ENCODE measurements at regions not wholly inside any gene's neighbourhood (a gene's known extent, or its start where the extent isn't known, plus 50 kb on each side); places are given as distances from the start of the nearest gene placed in this dataset.

GRCh38 chr1:115211071-115211745 is 121.9 kb upstream of the TSPAN2 start:
- intact Hi-C loops (cut with DNase I, micrococcal nuclease): no loop called here
- DNase-seq (no peak), ATAC-seq (no peak)

GRCh38 chr1:115210302-115210711 is 121.0 kb upstream of the TSPAN2 start:
- no peak for ATAC-seq
- intact Hi-C loops (cut with DNase I, micrococcal nuclease): no loop called here
- no peak for DNase-seq

- intact Hi-C loops (cut with DNase I, micrococcal nuclease): no loop called here
- ATAC-seq: no peak
- DNase-seq: no peak
Measured at GRCh38 chr1:115204513-115204912, 115.2 kb upstream of the TSPAN2 start.

- ATAC-seq (no peak), DNase-seq (no peak)
- intact Hi-C loops (cut with DNase I, micrococcal nuclease): no loop called here
Measured at GRCh38 chr1:115203287-115203686, 114.0 kb upstream of the TSPAN2 start.

DNA sequence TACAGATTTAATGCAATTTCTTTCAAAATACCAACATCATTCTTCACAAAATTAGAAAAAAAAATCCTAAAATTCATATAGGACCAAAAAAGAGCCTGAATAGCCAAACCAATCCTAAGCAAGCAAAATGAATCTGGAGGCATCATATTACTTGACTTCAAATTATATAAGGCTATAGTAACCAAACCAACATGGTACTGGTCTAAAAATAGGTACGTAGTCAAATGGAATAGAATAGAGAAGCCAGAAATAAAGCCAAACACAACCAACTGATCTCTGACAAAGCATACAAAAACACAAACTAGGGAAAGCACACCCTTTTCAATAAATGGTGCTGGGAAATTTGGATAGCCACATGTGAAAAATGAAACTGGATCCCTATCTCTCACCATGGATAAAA is 112.3 kb upstream of the TSPAN2 start:
- intact Hi-C loops (cut with DNase I, micrococcal nuclease): no loop called here
- DNase-seq (no peak), ATAC-seq (no peak)

GRCh38 chr1:115199416-115200132 is 110.3 kb upstream of the TSPAN2 start:
- intact Hi-C loops (cut with DNase I, micrococcal nuclease): no loop called here
- ATAC-seq: no peak
- no peak for DNase-seq

DNA sequence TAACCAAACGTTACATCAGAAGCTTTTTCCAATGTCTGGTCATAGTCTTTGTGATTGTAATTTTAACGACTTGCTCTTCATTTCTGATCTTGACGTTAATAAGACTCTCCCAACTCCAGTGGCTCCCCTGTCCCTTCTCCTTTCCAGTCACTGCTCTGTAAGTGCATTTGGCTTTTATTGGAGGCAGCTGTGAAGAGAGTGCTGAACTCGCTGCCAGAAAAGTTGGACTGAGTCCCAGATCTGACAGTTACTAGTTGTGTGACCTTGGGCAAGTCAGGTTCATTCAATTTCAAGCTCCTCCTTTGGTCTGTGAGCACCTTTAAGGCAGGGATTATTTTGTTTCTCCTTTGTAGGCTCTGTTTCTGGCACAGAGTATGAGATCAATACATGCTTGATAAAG is 109.6 kb upstream of the TSPAN2 start:
- intact Hi-C loops (cut with DNase I, micrococcal nuclease): no loop called here
- DNase-seq (peak in 1 of 2 donors; percentile 22), ATAC-seq (peak; percentile 76)

- DNase-seq (no peak), ATAC-seq (no peak)
- intact Hi-C loops (cut with DNase I, micrococcal nuclease): no loop called here
Measured at GRCh38 chr1:115196296-115196695, 107.0 kb upstream of the TSPAN2 start.

DNA sequence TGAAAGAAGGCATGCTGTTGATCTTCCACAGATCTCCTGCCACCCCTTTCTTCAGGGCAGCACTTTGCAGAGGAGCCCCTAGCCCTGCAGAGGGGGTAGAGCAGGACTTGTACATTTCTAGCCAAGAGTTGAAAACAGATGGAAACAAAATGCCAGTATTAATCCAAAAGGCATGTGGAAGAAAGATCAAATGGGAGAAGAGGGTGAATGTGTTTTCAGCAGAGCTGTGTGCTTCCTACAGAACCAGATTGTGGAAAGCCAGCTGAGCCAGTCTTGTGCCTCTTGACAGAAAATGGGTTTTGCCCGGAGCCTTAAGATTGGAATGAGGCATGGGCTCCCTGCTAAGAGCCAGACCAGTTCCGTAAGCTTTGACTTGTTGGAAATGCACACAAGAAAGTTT is 105.2 kb upstream of the TSPAN2 start:
- no peak for ATAC-seq
- intact Hi-C loops (cut with DNase I, micrococcal nuclease): no loop called here

GRCh38 chr1:115193046-115193828 is 103.9 kb upstream of the TSPAN2 start:
- ATAC-seq (no peak), DNase-seq (no peak)
- intact Hi-C loops (cut with DNase I, micrococcal nuclease): no loop called here

More for the DNA sequence above, 105.2 kb upstream of the TSPAN2 start:
- no peak for DNase-seq

DNA sequence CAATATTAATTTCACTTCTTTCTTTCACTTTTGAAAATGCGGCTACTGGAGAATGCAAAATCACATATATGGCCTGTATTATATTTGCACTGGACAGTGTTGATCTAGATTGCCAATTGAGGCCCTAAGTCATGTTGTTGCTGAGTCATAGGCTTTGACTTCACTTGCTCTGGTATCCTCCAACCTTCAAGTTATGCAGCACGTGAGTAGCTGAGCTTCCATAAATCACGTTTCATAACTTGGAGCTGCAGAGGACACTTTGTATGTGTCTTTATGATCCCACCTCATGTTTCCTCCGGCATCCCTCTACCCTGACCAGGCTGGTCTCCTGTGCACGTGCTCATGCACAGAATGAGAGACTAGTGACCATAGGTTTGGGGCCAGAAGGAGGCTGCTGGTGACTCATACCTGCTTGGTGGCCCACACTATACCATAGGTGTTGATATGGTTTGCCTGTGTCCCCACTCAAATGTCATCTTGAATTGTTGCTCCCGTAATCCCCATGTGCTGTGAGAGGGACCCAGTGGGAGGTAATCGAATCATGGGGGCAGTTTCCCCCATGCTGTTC is 103.0 kb upstream of the TSPAN2 start:
- ATAC-seq (no peak), DNase-seq (no peak)
- intact Hi-C loops (cut with DNase I, micrococcal nuclease): no loop called here

DNA sequence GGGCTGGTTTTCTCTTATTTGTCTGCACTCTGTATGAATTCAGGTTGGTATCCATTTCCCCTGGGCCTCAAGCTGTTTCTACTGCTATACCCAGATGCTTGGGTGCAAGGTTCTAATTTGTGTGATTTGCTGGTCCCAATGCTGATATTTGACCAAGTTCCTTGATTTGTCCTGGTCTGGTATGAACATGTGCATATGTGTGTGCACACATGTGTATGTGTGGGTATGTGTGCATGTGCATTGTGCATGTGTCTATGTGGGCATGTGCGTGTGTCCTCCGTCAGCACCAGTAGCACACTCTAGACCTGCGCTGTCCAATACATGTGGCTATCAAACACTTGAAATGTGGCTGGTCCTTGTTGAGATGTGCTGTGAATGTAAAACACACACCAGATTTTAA is 102.4 kb upstream of the TSPAN2 start:
- intact Hi-C loops (cut with DNase I, micrococcal nuclease): no loop called here
- ATAC-seq (no peak), DNase-seq (no peak)

DNA sequence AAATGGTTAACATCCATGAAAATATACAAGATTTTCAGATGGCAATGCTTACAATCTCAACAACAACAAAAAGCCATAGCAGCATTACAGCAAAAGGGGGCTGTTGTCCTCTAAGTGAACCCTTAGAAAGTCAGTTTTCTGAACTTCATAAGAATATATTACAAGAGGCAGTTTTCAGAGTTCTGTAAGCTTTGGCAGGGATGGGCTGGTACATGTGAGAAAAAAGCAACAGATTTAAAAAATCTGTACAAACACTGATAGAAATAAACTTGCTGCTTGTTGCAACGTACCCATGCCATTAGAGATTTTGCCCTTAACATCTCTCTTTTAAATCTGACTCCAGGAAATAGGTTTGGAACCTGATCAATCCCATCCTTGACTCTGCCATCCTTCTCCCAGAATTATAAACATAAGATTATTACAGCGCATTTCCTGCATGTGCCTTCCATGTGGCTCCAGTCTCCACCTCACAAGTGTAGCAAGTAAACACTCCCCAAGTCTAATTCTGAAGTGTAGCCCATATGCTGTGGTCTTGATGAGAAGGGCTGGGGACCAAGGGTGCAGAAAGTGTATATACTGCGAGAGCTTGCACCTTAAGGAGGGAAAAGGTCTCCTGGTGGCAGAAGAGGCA is 101.4 kb upstream of the TSPAN2 start:
- DNase-seq (no peak), ATAC-seq (no peak)
- intact Hi-C loops (cut with DNase I, micrococcal nuclease): no loop called here

GRCh38 chr1:115189814-115190539 is 100.7 kb upstream of the TSPAN2 start:
- DNase-seq (no peak), ATAC-seq (no peak)
- intact Hi-C loops (cut with DNase I, micrococcal nuclease): no loop called here

GRCh38 chr1:115188680-115189395 is 99.5 kb upstream of the TSPAN2 start:
- intact Hi-C loops (cut with DNase I, micrococcal nuclease): no loop called here
- no peak for DNase-seq
- ATAC-seq: no peak

DNA sequence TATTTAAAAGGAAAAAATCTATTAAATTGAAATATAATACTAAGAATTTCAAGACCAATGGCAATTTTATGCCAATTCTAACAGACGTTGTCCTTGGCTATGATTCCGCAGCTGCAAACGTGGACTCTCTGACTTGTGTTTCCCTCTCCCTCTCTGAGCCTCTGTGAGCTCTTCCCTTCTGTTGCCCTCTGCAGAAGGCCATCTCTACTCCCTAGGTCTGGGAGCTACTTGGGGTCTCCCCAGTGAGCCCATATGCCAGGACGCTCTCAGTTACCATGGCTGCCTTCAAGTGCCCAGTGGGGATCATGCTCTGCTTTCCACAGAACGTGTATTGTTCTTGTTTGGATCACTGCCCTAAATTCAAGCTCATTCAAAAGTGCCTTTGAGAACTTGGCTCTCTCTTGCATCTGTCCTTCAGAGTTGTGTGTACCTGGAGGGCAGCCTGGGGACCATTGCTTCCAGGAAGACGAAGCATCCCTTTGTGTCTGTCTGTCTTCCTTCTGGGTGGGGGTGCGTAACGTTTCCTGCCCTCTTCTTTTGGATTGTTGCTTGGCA is 97.5 kb upstream of the TSPAN2 start:
- DNase-seq (no peak), ATAC-seq (no peak)
- intact Hi-C loops (cut with DNase I, micrococcal nuclease): no loop called here

DNA sequence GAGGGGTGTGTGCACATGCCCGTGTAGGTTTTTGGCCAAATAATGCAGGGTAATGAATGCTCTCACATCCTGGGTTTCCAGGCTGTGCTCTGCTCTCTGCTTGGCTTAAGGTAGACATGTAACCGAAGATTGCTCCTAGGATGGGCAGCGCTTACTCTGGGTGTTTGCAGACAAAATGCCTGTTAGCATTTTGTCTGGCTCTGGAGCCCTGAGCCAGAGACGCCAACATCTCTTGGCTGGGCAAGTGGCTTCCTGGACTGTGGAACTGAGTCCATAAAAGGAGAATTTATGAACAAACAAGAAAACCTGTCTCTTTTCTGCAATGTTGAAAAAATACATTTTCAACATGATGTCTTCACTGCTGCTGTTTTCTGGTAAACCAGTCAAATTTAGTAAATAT is 96.0 kb upstream of the TSPAN2 start:
- intact Hi-C loops (cut with DNase I, micrococcal nuclease): no loop called here
- no peak for ATAC-seq

GRCh38 chr1:115184951-115185331 is 95.6 kb upstream of the TSPAN2 start:
- intact Hi-C loops (cut with DNase I, micrococcal nuclease): no loop called here
- ATAC-seq (no peak), DNase-seq (no peak)

More for the DNA sequence above, 96.0 kb upstream of the TSPAN2 start:
- no peak for DNase-seq
